ENCODE measurements at regions not wholly inside any gene's neighbourhood (a gene's known extent, or its start where the extent isn't known, plus 50 kb on each side); places are given as distances from the start of the nearest gene placed in this dataset.
"Not testable (repeated sequence)": the region's sequence is repeated elsewhere in the genome, so short reads cannot be mapped to it uniquely, and the experiment has no call there.

DNA sequence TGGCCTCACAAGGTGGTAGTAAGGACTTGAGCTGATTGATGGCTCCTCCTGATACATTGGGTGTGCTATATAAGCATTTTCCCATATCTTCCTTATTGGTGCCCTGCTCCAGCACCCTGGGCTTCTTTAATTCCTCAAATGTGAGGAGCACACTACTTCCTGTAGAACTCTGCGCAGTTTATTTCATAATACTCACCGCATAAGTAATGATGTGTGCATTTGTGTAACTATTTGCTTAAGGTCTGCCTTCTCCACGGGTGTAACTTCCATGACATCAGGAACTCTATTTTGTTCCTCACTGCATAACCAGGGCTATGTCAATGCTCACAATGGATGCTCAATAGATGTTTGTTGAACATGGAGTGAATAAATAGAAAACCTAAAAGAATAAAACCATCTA, 392.2 kb downstream of the SEC23A start:
- no peak for DNase-seq (ENCODE audit: low spot score)

GRCh38 chr14:38710196-38710595, 392.8 kb downstream of the SEC23A start:
- DNase-seq (ENCODE audit: low spot score), result no peak

DNA sequence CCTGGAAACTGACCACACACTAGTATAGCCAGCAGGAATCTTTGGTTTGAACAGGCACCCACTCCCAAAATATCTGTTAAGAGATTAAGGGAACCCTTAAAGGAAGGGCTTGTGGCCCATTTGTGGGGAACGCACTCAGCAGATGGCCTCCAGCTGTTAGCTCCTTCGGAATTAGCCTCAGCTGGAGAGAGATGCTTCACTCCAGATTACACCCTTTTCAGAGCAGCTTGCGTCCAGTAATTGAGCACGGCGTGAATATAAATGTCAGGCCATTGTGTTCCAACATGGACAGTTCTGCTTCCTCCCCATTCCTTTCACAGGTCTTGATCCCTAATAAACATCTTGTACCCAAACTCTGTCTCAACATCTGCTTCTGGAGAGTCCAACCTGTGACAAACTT, 397.8 kb downstream of the SEC23A start:
- DNase-seq (ENCODE audit: low spot score), result no peak

- DNase-seq (ENCODE audit: low spot score), result no peak
These were observed 398.8 kb downstream of the SEC23A start for GRCh38 chr14:38704220-38704619.

DNA sequence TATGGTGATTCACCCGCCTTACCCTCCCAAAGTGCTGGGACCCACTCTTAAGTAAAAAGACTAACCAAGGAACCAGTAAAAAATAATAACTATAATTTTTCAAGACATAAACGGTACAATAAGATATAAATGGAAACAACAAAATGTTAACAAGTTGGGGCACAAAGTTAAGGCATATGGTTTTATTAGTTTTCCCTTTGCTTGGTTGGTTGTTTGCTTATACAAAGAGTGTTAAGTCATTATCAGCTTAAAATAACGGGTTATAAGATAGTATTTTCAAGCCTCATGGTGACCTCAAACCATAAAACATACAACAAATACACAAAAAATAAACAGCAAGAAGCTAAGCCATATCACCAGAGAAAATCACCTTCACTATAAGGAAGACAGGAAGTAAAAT, 406.1 kb downstream of the SEC23A start:
- no peak for DNase-seq (ENCODE audit: low spot score)

- no peak for DNase-seq (ENCODE audit: low spot score)
These were observed 409.6 kb downstream of the SEC23A start for GRCh38 chr14:38693423-38693822.

DNA sequence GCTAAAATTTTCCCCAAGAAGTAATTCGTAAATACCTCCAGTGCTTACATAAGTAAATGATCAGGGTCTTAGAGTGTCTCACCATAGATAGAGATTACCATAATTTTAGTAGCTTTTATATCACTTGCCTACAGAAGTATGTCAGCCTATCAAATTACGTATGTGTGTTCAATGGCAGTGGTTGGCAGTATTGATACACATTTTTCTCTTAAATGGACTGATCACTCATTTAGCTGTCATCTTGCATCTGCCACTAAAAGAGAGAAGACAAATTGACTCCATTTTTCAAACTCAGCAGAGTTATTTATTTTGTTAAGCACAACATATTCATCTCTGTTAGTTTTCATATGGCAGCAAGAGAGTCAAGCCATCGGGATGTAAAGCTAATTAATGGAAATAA, 413.1 kb upstream of the CLEC14A start:
- DNase-seq (ENCODE audit: low spot score), result no peak

DNA sequence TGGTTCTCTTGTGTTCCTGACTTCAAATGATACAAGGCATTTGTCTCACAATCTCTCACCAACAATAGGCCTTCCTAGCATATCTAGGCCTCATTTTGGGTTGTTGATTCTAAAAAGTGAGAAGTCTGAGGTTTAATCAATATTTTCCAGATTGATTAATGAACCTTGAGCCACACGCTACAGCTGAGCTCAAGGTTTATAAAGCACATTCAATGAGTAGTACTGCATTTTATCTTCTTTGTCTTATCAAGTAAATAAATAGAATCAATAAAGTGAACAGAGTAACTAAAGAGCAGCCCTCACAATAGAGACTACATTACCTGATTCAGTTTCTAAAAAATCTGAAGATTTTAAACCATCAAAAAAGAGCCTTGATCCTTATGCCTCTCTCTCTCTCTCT, 407.5 kb upstream of the CLEC14A start:
- DNase-seq (ENCODE audit: low spot score), result no peak

DNA sequence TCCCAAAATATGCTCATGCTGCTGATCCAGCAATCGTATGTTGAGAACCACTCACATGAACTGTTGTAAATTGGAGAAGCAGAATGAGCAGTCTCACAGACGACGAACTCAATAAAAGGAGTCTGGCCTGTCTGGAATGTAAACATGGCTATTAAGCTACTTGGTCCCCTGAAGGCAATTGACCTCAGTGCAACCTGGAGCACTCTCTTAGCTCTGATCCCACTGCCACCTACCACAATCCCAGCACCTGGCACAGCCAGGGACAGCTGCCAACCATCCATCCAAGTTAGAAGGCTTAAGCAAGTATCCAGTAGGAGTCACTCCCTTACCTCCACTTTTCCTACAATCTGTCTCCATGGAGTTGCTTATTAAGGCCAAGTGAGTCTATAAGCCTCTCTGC, 406.9 kb upstream of the CLEC14A start:
- DNase-seq (ENCODE audit: low spot score), result no peak

GRCh38 chr14:38646391-38646790, 390.5 kb upstream of the CLEC14A start:
- no peak for DNase-seq (ENCODE audit: low spot score)

GRCh38 chr14:38634913-38635312, 379.0 kb upstream of the CLEC14A start:
- not testable (repeated sequence) for DNase-seq (ENCODE audit: low spot score)

DNA sequence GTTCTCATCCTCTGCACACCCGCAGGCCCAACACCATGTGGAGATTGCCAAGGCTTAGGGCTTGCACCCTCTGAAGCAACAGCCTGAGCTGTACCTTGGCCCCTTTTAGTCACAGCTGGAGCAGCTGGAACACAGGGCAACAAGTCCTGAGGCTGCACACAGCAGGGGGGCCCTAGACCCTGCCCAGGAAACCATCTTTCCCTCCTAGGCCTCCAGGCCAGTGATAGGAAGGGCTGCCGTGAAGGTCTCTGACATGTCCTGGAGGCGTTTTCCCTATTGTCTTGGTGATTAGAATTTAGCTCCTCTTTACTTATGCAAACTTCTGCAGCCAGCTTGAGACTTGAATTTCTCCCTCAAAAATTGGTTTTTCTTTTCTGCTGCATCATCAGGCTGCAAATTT, 373.5 kb upstream of the CLEC14A start:
- no peak for DNase-seq (ENCODE audit: low spot score)

GRCh38 chr14:38627163-38627562, 371.3 kb upstream of the CLEC14A start:
- DNase-seq (ENCODE audit: low spot score), result no peak

GRCh38 chr14:38623661-38624060, 367.8 kb upstream of the CLEC14A start:
- no peak for DNase-seq (ENCODE audit: low spot score)

- DNase-seq (ENCODE audit: low spot score), result no peak
These were observed 362.6 kb upstream of the CLEC14A start for GRCh38 chr14:38618514-38618913.

DNA sequence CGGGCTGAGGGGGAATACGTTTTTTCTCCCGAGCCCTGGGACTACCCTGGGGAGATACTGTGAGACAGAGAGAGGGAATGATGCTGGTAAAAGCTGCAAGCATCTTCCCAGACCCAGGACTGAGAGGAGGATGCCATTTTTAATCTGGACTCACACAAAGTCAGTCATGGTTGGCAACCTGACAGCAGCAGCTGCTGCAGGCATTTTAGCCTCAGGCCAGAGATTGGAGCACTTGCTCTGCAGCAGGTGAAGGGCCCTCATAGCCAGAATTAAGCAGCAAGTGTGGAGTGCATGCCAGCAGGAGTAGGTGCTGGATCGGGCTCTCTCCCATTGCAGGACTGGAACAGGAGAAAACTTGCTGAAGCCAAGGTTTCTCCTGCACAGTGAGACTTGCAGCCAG, 361.1 kb upstream of the CLEC14A start:
- DNase-seq (ENCODE audit: low spot score), result no peak

- no peak for DNase-seq (ENCODE audit: low spot score)
These were observed 356.0 kb upstream of the CLEC14A start for GRCh38 chr14:38611928-38612327.

GRCh38 chr14:38608244-38608643, 352.4 kb upstream of the CLEC14A start:
- no peak for DNase-seq (ENCODE audit: low spot score)

DNA sequence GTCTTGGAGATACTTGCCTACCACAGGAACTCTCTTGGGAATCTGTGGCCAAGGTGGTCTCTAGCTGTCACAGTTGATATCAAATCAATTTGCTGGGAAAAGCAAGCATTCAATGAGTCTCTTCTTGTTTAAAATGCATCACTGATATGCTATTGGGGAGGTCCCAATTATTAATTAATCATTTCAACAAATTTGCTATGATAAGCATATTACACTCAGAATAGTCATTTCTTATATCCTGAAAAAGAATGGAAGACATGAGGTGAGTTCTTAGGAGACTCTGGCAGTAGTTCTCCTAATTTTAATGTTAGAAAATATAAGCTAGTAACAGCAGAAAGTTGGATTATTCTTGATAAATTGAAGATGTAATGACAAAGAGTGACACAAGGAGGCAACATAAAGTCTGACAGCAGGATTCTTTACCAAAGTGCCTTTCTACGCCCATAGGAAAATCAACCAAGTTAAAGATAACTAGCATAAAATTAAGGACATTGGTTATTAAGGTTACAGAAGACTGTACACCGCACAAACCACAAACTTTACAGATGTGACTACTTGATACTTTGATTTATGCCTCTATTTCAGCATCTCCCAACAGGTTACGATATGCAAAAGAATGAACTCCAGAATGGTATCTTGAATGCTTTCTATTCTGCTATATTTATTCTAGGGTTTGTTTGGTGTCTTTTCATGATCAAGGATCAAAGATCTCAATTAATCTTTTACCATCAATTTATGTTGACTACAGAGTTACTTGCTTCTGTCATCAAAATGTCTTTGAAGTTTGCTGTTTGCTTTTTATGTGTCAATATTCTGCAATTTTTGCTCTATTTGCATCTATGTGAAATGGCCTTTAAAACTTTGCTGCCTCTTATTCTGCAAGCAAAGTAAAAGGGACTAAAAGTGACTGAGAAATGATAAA, 349.6 kb upstream of the CLEC14A start:
- no peak for DNase-seq (ENCODE audit: low spot score)

DNA sequence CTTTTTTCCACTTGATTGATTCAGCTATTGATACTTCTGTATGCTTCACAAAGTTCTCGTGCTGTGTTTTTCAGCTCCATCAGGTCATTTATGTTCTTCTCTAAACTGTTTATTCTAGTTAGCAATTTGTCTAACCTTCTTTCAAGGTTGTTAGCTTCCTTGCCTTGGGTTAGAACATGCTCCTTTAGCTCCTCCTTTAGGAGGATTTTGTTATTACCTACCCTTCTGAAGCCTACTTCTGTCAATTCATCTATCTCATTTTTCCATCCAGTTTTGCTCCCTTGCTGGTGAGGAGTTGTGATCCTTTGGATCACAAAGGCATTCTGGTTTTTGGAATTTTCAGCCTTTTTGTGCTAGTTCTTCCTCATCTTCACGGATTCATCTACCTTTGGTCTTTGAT, 344.7 kb upstream of the CLEC14A start:
- not testable (repeated sequence) for DNase-seq (ENCODE audit: low spot score)

GRCh38 chr14:38593476-38593875, 337.6 kb upstream of the CLEC14A start:
- no peak for DNase-seq (ENCODE audit: low spot score)

DNA sequence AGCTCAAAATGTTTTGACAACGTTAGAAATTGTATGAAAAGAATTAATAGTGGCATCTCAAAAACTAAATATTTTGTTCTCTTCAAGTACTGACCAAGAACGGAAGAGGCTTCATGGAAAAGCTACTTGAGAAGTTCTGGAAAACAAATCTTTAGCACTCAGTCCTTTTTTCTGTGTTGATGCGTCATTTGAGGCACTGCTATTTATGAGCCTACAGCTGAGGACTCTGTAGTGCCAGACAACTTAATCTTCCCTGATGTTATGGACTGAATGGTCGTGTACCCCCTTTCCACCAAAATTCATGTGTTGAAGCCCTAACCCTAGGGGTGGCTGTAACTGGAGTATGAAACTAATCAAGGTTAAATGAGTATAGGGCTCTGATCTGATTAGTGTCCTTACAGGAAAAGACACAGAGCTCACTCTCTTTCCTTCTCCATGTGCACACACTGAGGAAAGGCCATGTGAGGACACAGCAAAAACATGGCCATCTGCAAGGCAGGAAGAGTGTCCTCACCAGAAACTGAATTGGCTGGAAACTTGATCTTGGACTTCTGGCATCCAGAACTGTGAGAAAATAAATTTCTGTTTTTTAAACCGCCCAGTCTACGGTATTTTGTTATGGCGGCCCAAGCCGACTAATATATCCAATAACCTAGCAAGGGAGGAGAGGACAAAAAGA, 337.0 kb upstream of the CLEC14A start:
- no peak for DNase-seq (ENCODE audit: low spot score)

- DNase-seq (ENCODE audit: low spot score), result no peak
These were observed 334.0 kb upstream of the CLEC14A start for GRCh38 chr14:38589747-38590350.

Measured in ureter (tissue), 1 donor.